Breast epithelium (tissue), 3 donors: ENCODE measurements at regions not wholly inside any gene's neighbourhood (a gene's known extent, or its start where the extent isn't known, plus 50 kb on each side); places are given as distances from the start of the nearest gene placed in this dataset.

Experiments used
- CTCF ChIP-seq, 3 donors: fragments of 450-650 bp; IDR thresholded peaks; one replicate each; pipeline ENCODE4 v1.5.1; 2016 to 2017; ENCODE audit warnings: antibody characterized with exemption in 3 of 3, mild to moderate bottlenecking in 3 of 3, moderate library complexity in 3 of 3
- POLR2A ChIP-seq: fragments of 450-650 bp; IDR thresholded peaks from one replicate; pipeline ENCODE4 v1.6.1; 2016; ENCODE audit warnings: antibody characterized with exemption, mild to moderate bottlenecking, moderate library complexity

- TF ChIP-seq POLR2A (no peak), CTCF (IDR thresholded peaks at IDR 0.05) (no peak)
Observed at GRCh38 chr10:43731486-43731885, 82.8 kb upstream of the ZNF32 start.
